HG03571 (cell line): ENCODE measurements at regions not wholly inside any gene's neighbourhood (a gene's known extent, or its start where the extent isn't known, plus 50 kb on each side); places are given as distances from the start of the nearest gene placed in this dataset.
A peak's percentile ranks its signal among the peaks of the same experiment; 100 is the strongest.

Experiments
- ATAC-seq: cut with Tn5 transposase; IDR thresholded peaks from one replicate; pipeline ENCODE4 v1.9.1; 2021; ENCODE audit not compliant: unreplicated experiment

GRCh38 chr7:113715981-113716856 is 202.6 kb downstream of the PPP1R3A start:
- ATAC-seq = no peak

DNA sequence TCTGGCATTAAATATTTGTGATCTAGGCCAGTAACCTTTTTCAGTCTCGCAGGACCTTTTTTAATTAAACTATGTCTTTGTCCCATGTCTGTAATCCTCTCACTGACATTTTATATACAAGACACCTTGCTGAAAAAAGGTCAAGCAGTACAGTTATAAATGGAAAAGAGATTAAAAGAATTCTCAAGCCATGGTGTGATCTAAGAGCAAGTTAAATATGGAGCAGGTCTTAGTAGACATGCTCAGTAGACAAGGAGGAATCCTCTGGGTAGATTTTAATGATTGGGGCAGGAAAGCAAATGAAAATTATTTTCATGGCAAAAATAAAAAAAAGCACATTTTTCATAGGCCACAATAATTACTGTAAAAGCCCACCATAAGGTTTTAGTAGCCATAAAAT is 203.5 kb downstream of the PPP1R3A start:
- ATAC-seq = no peak

DNA sequence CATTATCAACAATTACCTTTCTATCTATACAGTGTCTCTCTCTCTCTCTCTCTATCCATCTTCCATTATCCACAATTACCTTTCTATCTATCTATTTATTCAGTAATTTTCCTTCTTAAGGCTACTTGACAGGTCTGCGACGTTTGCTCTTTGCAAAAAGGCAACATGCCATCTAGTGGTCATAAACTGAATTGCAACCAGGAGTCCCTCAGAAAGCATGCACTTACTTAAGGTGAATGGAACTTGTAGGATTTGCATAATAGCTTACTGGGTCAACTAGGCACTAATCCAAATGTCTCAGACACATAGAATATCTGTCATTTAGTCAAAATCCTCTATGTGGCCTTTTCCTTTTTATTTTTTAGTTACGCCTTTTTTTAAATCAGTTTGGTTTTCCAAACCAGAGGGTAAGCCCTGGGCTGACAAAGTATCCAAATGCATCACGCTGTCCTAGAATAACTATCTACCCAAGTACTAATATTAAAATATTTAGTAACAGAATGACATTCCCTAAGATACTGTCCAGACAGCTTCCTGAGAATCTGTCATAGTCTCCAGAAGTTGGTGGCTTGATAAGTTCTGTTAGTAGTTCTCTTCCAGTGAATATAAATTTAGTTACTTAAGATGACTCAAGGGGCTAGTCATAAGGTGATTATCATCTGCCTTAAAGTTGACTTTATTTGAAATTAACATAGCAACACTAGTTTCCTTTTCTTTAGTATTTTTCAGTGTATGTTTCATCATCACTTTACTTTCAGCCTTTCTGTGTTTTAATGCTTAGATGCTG is 208.3 kb downstream of the PPP1R3A start:
- peak; percentile 93 for ATAC-seq

DNA sequence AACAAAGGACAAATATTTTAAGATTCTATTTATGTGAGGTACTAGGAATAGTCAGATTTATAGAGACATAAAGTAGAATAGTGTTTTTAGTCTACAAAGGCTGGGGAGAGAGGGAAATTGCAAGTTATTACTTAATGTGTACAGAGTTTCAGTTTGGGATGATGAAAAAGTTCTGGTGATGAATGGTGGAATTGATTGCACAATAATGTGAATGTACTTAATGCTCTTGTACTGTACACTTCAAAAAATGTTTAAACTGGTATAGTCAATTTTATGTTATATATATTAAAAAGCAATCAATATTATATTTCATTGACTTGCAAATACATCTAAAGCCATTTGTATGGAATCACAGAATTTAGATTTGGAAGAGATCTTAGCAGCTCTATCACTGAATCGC is 213.4 kb downstream of the PPP1R3A start:
- no peak for ATAC-seq

DNA sequence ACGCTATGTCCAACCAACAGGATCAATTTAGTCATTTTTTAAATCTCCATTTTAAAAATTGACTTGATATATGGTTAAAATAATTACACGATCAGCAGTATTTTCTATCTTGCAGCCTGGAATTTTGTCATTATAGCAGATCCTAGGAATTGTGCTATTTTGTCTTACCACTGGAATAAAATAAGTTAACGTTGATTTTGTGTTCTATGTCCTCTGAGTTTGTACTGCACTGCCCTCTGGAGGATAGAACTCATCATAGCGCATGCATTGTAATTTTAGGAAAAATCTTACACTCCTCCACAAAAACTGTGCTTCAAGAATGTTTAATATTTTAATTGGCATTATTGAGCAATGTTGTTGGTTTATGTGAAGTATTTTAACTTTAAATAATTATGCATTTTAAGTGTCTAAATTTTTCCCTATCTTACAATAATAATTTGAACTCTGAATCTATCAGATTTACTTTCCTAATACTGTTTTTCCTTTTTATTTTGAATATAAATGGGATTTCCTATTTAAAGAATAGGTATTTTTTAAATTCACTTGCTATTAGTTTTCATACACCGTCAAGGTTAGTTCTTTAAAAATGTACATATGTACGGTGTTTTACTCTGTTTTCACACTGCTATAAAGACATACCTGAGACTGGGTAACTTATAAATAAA is 220.1 kb downstream of the PPP1R3A start:
- ATAC-seq = no peak

GRCh38 chr7:113694149-113694548 is 224.7 kb downstream of the PPP1R3A start:
- no peak for ATAC-seq

DNA sequence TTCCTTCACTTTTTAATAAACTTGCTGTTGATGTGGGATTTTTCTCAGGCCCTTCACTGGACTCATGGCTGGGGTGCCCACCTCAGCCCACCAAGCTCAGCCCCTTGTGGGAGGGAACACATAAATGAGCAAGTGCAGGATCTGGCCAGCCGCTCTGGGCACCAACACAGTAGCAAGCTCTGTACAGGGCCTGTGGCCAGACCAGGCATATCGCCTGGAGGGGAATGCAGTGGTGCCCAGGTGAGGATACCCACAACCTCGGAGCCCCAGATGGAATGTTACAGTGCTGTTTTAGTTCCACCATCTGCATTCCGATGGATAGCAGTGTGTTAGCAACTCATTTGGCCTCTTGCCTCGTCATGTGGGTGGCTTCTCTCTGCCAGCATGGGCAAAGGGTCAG is 234.6 kb downstream of the PPP1R3A start:
- no peak for ATAC-seq

DNA sequence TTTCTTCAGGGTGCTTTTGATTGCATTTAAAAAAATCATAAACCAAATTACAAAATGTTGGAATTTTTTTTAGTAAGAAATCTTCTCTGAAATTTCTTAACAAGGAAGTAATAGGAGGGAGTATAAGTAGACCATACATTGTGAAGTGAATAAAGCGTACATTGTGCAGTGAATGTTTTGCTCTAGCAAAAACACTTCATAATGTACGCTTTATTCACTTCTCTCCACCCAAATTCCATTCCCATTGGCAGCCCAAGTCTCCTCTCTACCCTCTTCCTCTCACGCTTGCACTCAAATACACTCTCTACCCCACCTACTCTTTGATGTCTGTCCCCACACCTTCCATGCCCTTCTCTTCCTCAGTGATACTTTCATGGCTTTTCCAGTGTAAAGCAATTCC is 241.0 kb downstream of the PPP1R3A start:
- no peak for ATAC-seq

DNA sequence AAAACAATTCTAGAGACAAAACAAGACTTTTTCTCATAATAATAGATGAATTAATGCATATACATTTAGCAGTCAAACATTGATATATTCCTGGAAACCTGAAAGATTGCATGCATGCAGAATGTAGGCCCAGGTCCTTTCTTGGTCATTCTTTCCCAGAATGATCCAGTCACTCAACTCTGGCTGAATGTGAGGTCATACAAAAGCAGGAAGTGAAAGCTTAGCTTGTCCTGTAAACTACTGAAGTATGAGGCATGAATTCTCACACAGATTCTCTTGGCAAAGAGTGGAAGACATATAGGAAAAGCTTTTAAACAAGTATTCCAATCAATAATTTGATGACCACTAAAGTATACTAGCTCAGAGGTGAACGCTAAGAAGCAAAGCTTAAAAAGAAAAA is 253.9 kb downstream of the PPP1R3A start:
- ATAC-seq = no peak

- no peak for ATAC-seq
These were observed 259.4 kb downstream of the PPP1R3A start for GRCh38 chr7:113659416-113659815.

GRCh38 chr7:113657603-113658002 is 261.2 kb downstream of the PPP1R3A start:
- ATAC-seq = peak; percentile 71

DNA sequence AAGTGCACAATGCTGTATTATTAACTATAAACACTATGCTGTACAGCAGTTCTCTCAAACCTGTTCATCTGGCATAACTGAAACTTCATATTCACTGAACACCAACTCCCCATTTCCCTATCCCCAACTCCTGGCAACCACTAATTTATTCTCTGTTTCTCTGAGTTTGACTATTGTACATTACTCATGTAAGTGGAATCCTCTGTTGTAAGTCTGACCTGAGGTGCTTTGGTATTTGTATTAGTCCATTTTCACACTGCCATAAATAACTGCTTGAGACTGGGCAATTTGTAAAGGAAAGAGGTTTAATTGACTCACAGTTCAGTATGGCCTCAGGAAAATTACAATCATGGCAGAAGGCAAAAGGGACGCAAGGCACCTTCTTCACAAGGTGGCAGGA is 266.3 kb downstream of the PPP1R3A start:
- no peak for ATAC-seq

DNA sequence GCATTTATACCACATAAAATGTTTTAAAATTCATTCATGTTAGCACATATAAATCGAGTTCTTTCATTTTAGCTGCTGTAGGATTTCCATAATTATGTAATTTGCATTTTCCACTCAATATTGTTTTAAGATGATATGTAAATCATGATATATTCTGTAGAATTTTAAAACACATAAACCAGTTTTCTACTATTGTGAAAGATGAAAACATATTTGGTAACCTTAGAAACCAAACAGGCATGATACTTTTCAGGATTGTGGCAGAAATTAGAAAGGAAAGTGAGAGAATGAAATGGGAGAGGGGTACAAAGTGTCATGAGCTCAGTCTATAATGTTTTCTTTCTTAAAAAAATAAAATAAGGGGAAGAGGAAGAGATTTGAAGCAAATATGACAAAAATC is 269.3 kb downstream of the PPP1R3A start:
- no peak for ATAC-seq

- ATAC-seq = no peak
These were observed 279.6 kb downstream of the PPP1R3A start for GRCh38 chr7:113639221-113639620.

GRCh38 chr7:113636727-113637421 is 281.9 kb downstream of the PPP1R3A start:
- ATAC-seq = no peak

DNA sequence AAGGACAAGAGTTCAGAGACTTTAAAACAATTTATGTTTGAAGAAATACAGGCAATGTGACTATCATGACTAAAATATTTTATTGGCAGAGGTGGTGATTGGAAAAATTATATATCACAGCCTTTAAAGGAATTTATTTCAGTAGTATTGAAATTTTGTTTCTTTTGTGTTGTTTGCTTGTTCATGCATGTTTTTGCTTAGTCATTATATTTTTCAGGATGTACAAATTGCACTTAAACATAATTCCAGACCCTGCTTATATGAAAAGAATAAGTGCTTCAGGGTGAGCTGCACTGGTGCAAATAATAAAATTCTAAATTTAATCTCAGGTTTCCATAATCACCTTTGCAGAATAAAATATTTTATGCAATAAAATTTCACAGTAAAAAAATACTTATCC is 283.3 kb downstream of the PPP1R3A start:
- no peak for ATAC-seq

GRCh38 chr7:113633073-113633472 is 285.7 kb downstream of the PPP1R3A start:
- no peak for ATAC-seq

DNA sequence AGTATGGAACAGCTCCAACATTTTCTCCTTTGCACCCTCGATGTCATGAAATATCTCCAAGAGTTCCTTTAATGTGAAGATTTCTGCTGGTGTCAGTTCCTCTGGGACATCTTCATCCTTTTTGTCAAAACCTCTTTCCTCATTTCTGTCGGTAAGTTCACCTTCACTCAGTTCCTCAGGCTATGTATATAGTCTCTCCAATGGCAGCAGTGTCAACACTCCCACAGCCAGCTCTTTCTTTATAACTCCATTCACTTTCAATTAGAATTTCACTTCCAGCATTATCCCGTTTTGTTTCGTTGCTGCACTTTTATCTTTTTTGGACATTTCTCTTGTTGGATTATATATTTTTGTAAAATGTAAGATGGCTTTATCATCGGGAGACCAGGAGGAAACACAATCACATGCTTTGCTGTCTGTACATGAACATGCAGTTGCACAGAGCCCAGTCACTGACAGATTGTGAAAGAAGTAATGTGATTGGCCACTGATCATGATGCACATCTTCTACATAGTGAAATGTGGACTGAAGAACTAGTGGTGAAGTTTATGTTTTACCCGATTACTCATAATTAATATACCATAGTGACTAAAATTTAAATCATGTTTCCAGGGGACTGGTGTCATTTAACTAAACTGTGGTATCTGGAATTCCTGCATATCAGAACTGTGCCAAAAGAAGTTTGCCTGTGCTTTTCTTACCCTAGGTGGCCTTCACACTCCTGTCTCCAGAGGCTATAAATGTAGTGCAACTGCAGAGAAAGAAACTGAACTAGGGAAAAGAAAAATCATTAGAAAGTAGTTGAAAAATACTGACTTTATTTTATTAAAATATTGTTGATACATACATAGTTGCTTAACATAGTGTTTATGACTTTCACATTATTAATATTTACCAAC is 289.6 kb downstream of the PPP1R3A start:
- no peak for ATAC-seq

DNA sequence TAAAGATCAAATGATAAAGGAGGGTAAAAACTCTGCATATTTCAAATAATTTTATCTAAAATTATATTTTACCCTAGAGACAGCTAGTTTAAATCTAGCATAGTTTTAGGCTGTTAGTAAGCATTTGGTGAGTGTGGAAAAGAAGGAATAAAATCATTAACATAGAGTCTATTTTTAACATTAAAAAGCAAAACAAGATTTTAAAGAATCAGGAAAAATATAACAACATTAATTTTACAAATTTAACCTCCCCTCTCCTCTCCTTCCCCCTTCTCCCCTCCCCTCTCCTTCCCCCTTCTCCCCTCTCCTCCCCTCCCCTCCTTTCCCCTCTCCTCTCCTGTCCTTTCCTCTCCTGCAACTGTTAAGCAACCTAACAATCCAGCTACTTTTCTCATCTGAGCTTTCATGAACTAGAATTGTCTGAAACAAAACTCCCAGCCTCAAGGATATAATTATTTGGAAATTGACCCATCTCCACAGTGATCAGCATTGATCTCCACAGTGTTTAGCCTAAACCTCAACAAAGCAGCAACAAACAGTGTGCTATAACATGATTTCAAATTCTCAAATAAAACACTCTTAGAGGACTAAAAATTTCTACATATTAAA is 293.2 kb downstream of the PPP1R3A start:
- ATAC-seq = no peak

DNA sequence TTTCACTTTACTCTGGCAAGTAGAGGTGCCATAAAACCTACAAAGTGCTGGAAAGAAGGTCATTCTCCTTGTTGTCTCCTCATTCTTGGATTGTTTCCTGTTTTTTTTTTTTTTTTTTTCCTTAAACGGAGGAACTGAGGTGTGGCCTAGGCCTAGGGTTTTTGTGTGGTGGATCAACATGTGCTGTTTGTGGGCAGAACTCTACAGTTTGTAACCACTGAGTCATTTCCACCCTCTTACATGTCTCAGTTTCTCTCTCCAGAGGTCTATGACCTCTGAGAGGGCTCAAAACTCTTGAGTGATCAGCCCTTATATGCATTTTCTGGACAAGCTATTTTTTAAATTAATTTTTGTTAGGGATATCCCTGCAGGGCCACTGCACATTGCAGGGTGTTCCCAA is 296.0 kb downstream of the PPP1R3A start:
- no peak for ATAC-seq
